Endothelial cell of umbilical vein (primary cell): ENCODE measurements at regions not wholly inside any gene's neighbourhood (a gene's known extent, or its start where the extent isn't known, plus 50 kb on each side); places are given as distances from the start of the nearest gene placed in this dataset.
"Not testable (repeated sequence)": the region's sequence is repeated elsewhere in the genome, so short reads cannot be mapped to it uniquely, and the experiment has no call there.

Experiments
- CTCF ChIP-seq, 2 donors: IDR thresholded peaks; 1 replicate in 1 of 2; 2 replicates in 1 of 2; pipeline ENCODE4 v1.5.1; 2011; ENCODE audit warnings: low read length in 2 of 2, mild to moderate bottlenecking in 2 of 2, moderate library complexity in 2 of 2, control low read depth in 1 of 2, inconsistent platforms in 1 of 2, low read depth in 1 of 2; ENCODE audit not compliant: insufficient read depth in 1 of 2; ENCODE audit errors: extremely low read depth in 1 of 2
- POLR2A ChIP-seq: IDR thresholded peaks from 2 replicates; pipeline ENCODE4 v1.6.1; 2012; ENCODE audit warnings: low read depth, mild to moderate bottlenecking, control low read depth, low read length
- POLR2AphosphoS5 ChIP-seq: IDR thresholded peaks from 2 replicates; pipeline ENCODE4 v1.6.1; 2012; ENCODE audit warnings: low read depth, mild to moderate bottlenecking, control low read depth, low read length, moderate library complexity; ENCODE audit not compliant: insufficient read depth

- not testable (repeated sequence) for TF ChIP-seq POLR2A; CTCF (IDR thresholded peaks at IDR 0.05; ENCODE audit: extremely low read depth in 1 of 2, insufficient read depth in 1 of 2, low read depth in 1 of 2, low read length in 2 of 2); POLR2AphosphoS5
These were observed 264.2 kb upstream of the UGT8 start for GRCh38 chr4:114334363-114334762.
